Endothelial cell of umbilical vein (primary cell): ENCODE measurements at regions not wholly inside any gene's neighbourhood (a gene's known extent, or its start where the extent isn't known, plus 50 kb on each side); places are given as distances from the start of the nearest gene placed in this dataset.

Source experiments
- BruUV-seq: library from RNA; stranded (reverse); fragments of 400-500 nt; replicated peaks from 2 replicates; lab custom pipeline; 2021; lab: Mats Ljungman, UMichigan
- CTCF ChIA-PET: fragments of 300-600, 350-600 bp; sonication (Branson Sonifier 250); formaldehyde crosslinking; loops from one replicate; lab custom pipeline; 2021; ENCODE audit warnings: antibody characterized with exemption, inconsistent platforms; lab: Charles Lee
- POLR2A ChIA-PET: fragments of 300-600, 350-600 bp; sonication (Branson Sonifier 250); formaldehyde crosslinking; loops from one replicate; lab custom pipeline; 2021; ENCODE audit warnings: antibody characterized with exemption, inconsistent platforms; lab: Charles Lee
- DNase-seq: peaks from one replicate; pipeline ENCODE4 v3.0.0-alpha.2; 2011; ENCODE audit warnings: low read depth, low spot score
- FAIRE-seq: peaks from 2 replicates; lab custom pipeline; 2011; peaks lifted over from hg19 to GRCh38; lab: Jason Lieb, UNC
- H2AFZ ChIP-seq: 2 replicates; pipeline ENCODE4 v1.6.0; 2012; ENCODE audit warnings: low read depth, low read length, control low read depth, inconsistent platforms
- H3K27ac ChIP-seq: 2 replicates; pipeline ENCODE4 v1.5.1; 2011; ENCODE audit warnings: low read depth, mild to moderate bottlenecking, control low read depth, low read length, moderate library complexity; ENCODE audit not compliant: insufficient read depth
- H3K27me3 ChIP-seq, 2 experiments: 2 replicates each; pipeline versions ENCODE4 v1.6.0 to v1.6.1; 2011; ENCODE audit warnings: low read length in 2 of 2, mixed read lengths in 1 of 2; ENCODE audit not compliant: control insufficient read depth in 2 of 2, insufficient read depth in 2 of 2
- H3K36me3 ChIP-seq, 2 experiments: 2 replicates in 1 of 2; 3 replicates in 1 of 2; pipeline ENCODE4 v1.5.1; 2011; ENCODE audit warnings: low read length in 2 of 2, mild to moderate bottlenecking in 1 of 2, moderate library complexity in 1 of 2; ENCODE audit not compliant: control insufficient read depth in 2 of 2, insufficient read depth in 2 of 2; ENCODE audit errors: extremely low read depth in 1 of 2
- H3K4me1 ChIP-seq: 3 replicates; pipeline ENCODE4 v1.5.1; 2011; ENCODE audit warnings: mild to moderate bottlenecking, low read length; ENCODE audit not compliant: control insufficient read depth, insufficient read depth; ENCODE audit errors: extremely low read depth
- H3K4me2 ChIP-seq: 2 replicates; pipeline ENCODE4 v1.6.1; 2011; ENCODE audit warnings: low read length, control low read depth, mixed read lengths; ENCODE audit not compliant: insufficient read depth
- H3K4me3 ChIP-seq, 3 experiments: fragments of 200-600 bp in 1 of 3; sonication (generic), shearing (Covaris generic) in 1 of 3; replicated peaks in 1 of 3; 2 replicates each; pipeline ENCODE4 v1.5.1; 2011 to 2016; ENCODE audit warnings: control low read depth in 3 of 3, low read length in 3 of 3, mild to moderate bottlenecking in 2 of 3, inconsistent platforms in 1 of 3, low read depth in 1 of 3, moderate library complexity in 1 of 3; ENCODE audit not compliant: insufficient read depth in 1 of 3
- H3K79me2 ChIP-seq: 2 replicates; pipeline ENCODE4 v1.6.0; 2012; ENCODE audit warnings: low read length, inconsistent platforms; ENCODE audit not compliant: control insufficient read depth, insufficient read depth
- H3K9ac ChIP-seq: replicated peaks from 2 replicates; pipeline ENCODE3; 2011; ENCODE audit warnings: low read length, control low read depth; ENCODE audit not compliant: insufficient read depth; ENCODE audit errors: extremely low read depth
- H3K9me1 ChIP-seq: replicated peaks from 3 replicates; pipeline ENCODE4 v1.6.0; 2011; ENCODE audit warnings: mild to moderate bottlenecking, low read length; ENCODE audit not compliant: control insufficient read depth, insufficient read depth; ENCODE audit errors: extremely low read depth
- H3K9me3 ChIP-seq: replicated peaks from 2 replicates; pipeline ENCODE4 v1.5.1; 2012; ENCODE audit warnings: low read length, inconsistent platforms; ENCODE audit not compliant: control insufficient read depth, insufficient read depth
- H4K20me1 ChIP-seq: replicated peaks from 2 replicates; pipeline ENCODE3; 2011; ENCODE audit warnings: mild to moderate bottlenecking, low read length; ENCODE audit not compliant: control insufficient read depth, insufficient read depth; ENCODE audit errors: extremely low read depth
- EZH2 ChIP-seq: IDR thresholded peaks from 2 replicates; pipeline ENCODE4 v1.6.1; 2012; ENCODE audit warnings: borderline replicate concordance, low read depth, mild to moderate bottlenecking, moderate library complexity, low read length, inconsistent platforms; ENCODE audit not compliant: severe bottlenecking
- FOS ChIP-seq: IDR thresholded peaks from 2 replicates; pipeline ENCODE4 v1.6.1; 2011; ENCODE audit warnings: mild to moderate bottlenecking, low read length, moderate library complexity, borderline replicate concordance; ENCODE audit not compliant: insufficient read depth
- GATA2 ChIP-seq: IDR thresholded peaks from 2 replicates; pipeline ENCODE4 v1.7.0; 2011; ENCODE audit warnings: low read depth, mild to moderate bottlenecking, moderate library complexity, mixed read lengths, low read length; ENCODE audit not compliant: insufficient read length, insufficient read depth
- JUN ChIP-seq: IDR thresholded peaks from 2 replicates; pipeline ENCODE4 v1.6.1; 2011; ENCODE audit warnings: borderline replicate concordance, low read depth; ENCODE audit not compliant: insufficient read length, insufficient read depth
- MYC ChIP-seq: IDR thresholded peaks from one replicate; pipeline ENCODE4 v1.6.1; 2011; ENCODE audit warnings: mild to moderate bottlenecking, low read depth, low read length
- POLR2A ChIP-seq: IDR thresholded peaks from 2 replicates; pipeline ENCODE4 v1.6.1; 2012; ENCODE audit warnings: low read depth, mild to moderate bottlenecking, control low read depth, low read length
- POLR2AphosphoS5 ChIP-seq: IDR thresholded peaks from 2 replicates; pipeline ENCODE4 v1.6.1; 2012; ENCODE audit warnings: low read depth, mild to moderate bottlenecking, control low read depth, low read length, moderate library complexity; ENCODE audit not compliant: insufficient read depth
- dilution Hi-C: fragments of 300-500 bp; cut with MboI; formaldehyde crosslinking; loops from one replicate; pipeline ENCODE4 v1.15.0; 2019; ENCODE audit warnings: low sequenced_read_pairs; ENCODE audit not compliant: extremely low pct_ligation_motif_present
- intact Hi-C: fragments of 100-400 bp; cut with micrococcal nuclease; formaldehyde crosslinking; loops from one replicate; pipeline ENCODE4 v1.10.0; 2022
- TF ChIP-seq, protein P1 (sequence below): IDR thresholded peaks from 2 replicates; pipeline ENCODE4 v1.6.1; 2011; ENCODE audit not compliant: insufficient read depth, insufficient read length
- TF ChIP-seq, protein P2 (sequence below), 2 donors: IDR thresholded peaks; 1 replicate in 1 of 2; 2 replicates in 1 of 2; pipeline ENCODE4 v1.5.1; 2011; ENCODE audit warnings: low read length in 2 of 2, mild to moderate bottlenecking in 2 of 2, moderate library complexity in 2 of 2, control low read depth in 1 of 2, inconsistent platforms in 1 of 2, low read depth in 1 of 2; ENCODE audit not compliant: insufficient read depth in 1 of 2; ENCODE audit errors: extremely low read depth in 1 of 2

DNA sequence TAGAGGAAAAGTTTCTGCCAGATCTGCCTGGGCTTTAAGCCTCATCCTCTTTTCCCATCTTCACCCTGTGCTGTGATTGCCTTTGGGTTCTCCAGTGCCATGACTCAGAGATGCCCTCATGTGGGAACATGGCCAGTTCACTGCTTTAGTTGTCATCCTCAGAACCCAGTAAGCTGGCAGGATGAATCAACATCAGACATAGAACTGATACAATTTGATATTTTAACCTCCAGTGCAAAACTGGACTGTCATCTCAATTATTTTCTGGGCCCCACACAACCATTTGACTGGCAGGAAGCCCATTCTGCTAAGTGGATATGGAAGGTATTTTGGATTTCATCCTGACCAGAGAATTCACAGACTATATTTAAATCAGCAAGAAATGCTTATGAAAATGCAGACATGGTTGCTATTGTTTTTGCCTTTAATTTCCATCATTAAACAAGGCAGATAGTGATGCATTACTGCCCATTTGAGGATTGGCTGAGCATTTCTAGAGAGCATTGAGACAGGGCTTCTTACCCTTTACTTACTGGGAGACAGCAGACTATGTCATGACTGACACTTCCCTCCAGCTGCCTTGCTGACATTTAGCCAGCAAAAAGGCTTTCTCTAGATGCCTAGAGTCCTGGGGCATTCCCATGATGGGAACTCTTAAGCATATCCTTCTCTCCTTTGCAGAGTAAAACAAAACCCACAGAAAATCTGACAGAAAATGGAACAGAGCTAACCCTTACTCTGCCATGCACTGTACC, 327.1 kb upstream of the MTNR1B start:
- FAIRE-seq = no peak

DNA sequence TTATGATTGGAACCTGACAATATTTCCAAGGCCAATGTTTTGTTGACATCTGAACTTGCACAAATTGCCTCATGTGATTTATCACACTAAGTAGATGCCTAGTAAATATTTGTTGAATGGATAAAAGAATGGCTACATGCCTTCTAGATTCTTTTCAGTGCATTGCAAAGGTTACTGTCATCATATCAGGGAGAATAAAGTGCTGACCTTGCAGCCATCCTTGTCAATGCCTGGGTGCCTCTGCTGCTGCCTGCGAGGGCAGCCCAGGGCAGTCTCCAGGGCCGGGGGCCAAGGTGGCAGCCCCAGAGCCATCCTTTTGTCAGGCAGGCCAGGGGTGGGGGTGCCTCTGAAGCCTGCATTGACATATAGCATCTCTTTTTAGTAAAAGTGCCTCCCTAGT, 325.6 kb upstream of the MTNR1B start:
- FAIRE-seq (no peak), DNase-seq (no peak)
- peaks cover 4% of the 10 kb centered on the region for H3K9me3 ChIP-seq
- H4K20me1 ChIP-seq = no peaks in the 10 kb centered on the region
- ChIA-PET CTCF (no interaction called here), POLR2A (no interaction called here)
- BruUV-seq = no TSS peak
- TF ChIP-seq POLR2AphosphoS5 (no peak), FOS (no peak), MYC (no peak), EZH2 (no peak), GATA2 (no peak), POLR2A (no peak), JUN (no peak)
- TF ChIP-seq, protein P1, sequence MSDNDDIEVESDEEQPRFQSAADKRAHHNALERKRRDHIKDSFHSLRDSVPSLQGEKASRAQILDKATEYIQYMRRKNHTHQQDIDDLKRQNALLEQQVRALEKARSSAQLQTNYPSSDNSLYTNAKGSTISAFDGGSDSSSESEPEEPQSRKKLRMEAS = no peak
- TF ChIP-seq, protein P2, sequence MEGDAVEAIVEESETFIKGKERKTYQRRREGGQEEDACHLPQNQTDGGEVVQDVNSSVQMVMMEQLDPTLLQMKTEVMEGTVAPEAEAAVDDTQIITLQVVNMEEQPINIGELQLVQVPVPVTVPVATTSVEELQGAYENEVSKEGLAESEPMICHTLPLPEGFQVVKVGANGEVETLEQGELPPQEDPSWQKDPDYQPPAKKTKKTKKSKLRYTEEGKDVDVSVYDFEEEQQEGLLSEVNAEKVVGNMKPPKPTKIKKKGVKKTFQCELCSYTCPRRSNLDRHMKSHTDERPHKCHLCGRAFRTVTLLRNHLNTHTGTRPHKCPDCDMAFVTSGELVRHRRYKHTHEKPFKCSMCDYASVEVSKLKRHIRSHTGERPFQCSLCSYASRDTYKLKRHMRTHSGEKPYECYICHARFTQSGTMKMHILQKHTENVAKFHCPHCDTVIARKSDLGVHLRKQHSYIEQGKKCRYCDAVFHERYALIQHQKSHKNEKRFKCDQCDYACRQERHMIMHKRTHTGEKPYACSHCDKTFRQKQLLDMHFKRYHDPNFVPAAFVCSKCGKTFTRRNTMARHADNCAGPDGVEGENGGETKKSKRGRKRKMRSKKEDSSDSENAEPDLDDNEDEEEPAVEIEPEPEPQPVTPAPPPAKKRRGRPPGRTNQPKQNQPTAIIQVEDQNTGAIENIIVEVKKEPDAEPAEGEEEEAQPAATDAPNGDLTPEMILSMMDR (IDR thresholded peaks at IDR 0.05; ENCODE audit: extremely low read depth in 1 of 2, insufficient read depth in 1 of 2, low read depth in 1 of 2, low read length in 2 of 2) = no peak
- H3K9ac ChIP-seq = no peak overlapping the region
- no peak overlapping the region for H2AFZ ChIP-seq
- intact Hi-C loops = no loop called here
- no peaks in the 10 kb centered on the region for H3K9me1 ChIP-seq
- H3K4me1 ChIP-seq = no peaks in the 10 kb centered on the region
- no peaks in the 10 kb centered on the region for H3K79me2 ChIP-seq
- no peak overlapping the region for H3K27ac ChIP-seq
- H3K4me3 ChIP-seq = no peak overlapping the region
- no peak overlapping the region for H3K4me2 ChIP-seq
- no peaks in the 10 kb centered on the region for H3K36me3 ChIP-seq
- H3K27me3 ChIP-seq = no peaks in the 10 kb centered on the region
- dilution Hi-C loops = no loop called here

More for the DNA sequence above, 327.1 kb upstream of the MTNR1B start:
- DNase-seq = no peak
- Histone ChIP-seq H3K4me2 (no peak overlapping the region), H3K27me3 (no peaks in the 10 kb centered on the region), H3K4me1 (no peaks in the 10 kb centered on the region), H4K20me1 (no peaks in the 10 kb centered on the region), H3K36me3 (no peaks in the 10 kb centered on the region), H3K9me3 (peaks cover 4% of the 10 kb centered on the region), H3K9ac (no peak overlapping the region), H3K27ac (no peak overlapping the region), H3K79me2 (no peaks in the 10 kb centered on the region), H2AFZ (no peak overlapping the region), H3K4me3 (no peak overlapping the region), H3K9me1 (no peaks in the 10 kb centered on the region)
- BruUV-seq = no TSS peak
- TF ChIP-seq, protein P1 = no peak
- no peak for TF ChIP-seq JUN
- ChIA-PET POLR2A (no interaction called here), CTCF (no interaction called here)
- dilution Hi-C loops (no loop called here), intact Hi-C loops (no loop called here)
